DND-41 (cell line): ENCODE measurements at regions not wholly inside any gene's neighbourhood (a gene's known extent, or its start where the extent isn't known, plus 50 kb on each side); places are given as distances from the start of the nearest gene placed in this dataset.

Experiments used
- EZH2 ChIP-seq: IDR thresholded peaks from 3 replicates; pipeline ENCODE4 v1.6.1; 2012; ENCODE audit warnings: borderline replicate concordance, low read depth, mild to moderate bottlenecking, moderate library complexity, low read length, inconsistent platforms; ENCODE audit not compliant: severe bottlenecking
- TF ChIP-seq, protein P1 (sequence below): IDR thresholded peaks from 2 replicates; pipeline ENCODE4 v1.5.1; 2012; ENCODE audit warnings: borderline replicate concordance, low read length, moderate library complexity, mild to moderate bottlenecking; ENCODE audit not compliant: poor library complexity, severe bottlenecking; ENCODE audit errors: extremely low read depth

DNA sequence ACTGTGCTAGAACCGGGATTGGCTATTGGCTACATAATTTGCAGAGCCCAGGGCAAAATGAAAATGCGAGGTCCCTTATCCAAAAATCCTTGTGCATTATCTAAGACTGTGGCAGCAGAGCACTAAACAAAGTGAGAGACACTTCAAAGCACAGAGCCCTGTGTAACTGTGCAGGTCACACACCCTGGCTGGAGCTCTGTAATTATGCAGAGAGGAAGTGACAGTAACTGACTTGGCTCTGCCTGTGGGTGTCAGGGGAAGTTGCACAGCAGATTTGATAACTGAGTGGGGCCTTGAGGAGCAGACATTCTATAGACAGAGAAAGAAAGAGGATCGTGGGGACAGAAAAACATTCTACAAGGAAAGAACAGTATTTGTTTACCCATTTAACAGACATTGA, 173.5 kb upstream of the FMR1 start:
- TF ChIP-seq, protein P1, sequence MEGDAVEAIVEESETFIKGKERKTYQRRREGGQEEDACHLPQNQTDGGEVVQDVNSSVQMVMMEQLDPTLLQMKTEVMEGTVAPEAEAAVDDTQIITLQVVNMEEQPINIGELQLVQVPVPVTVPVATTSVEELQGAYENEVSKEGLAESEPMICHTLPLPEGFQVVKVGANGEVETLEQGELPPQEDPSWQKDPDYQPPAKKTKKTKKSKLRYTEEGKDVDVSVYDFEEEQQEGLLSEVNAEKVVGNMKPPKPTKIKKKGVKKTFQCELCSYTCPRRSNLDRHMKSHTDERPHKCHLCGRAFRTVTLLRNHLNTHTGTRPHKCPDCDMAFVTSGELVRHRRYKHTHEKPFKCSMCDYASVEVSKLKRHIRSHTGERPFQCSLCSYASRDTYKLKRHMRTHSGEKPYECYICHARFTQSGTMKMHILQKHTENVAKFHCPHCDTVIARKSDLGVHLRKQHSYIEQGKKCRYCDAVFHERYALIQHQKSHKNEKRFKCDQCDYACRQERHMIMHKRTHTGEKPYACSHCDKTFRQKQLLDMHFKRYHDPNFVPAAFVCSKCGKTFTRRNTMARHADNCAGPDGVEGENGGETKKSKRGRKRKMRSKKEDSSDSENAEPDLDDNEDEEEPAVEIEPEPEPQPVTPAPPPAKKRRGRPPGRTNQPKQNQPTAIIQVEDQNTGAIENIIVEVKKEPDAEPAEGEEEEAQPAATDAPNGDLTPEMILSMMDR = peak; percentile 13
- no peak for TF ChIP-seq EZH2
